ENCODE measurements at regions not wholly inside any gene's neighbourhood (a gene's known extent, or its start where the extent isn't known, plus 50 kb on each side); places are given as distances from the start of the nearest gene placed in this dataset.

GRCh38 chr7:21192657-21193056 is 235.2 kb upstream of the SP4 start:
- TF ChIP-seq CTCF (IDR thresholded peaks at IDR 0.05; ENCODE audit: low read depth, low read length): no peak
- H3K27me3 ChIP-seq (ENCODE audit: insufficient read depth, low read depth, severe bottlenecking): peaks cover 14% of the 10 kb centered on the region
- no peaks in the 10 kb centered on the region for H3K36me3 ChIP-seq
- no peak for DNase-seq
- no peak overlapping the region for H3K4me3 ChIP-seq (ENCODE audit: low read depth, low read length)
- H3K9me3 ChIP-seq (ENCODE audit: severe bottlenecking): no peaks in the 10 kb centered on the region
- no peak overlapping the region for H3K27ac ChIP-seq

- Histone ChIP-seq H3K9me3 (ENCODE audit: severe bottlenecking) (no peaks in the 10 kb centered on the region), H3K4me3 (ENCODE audit: low read depth, low read length) (no peak overlapping the region), H3K27ac (no peak overlapping the region), H3K27me3 (ENCODE audit: insufficient read depth, low read depth, severe bottlenecking) (peaks cover 17% of the 10 kb centered on the region), H3K36me3 (no peaks in the 10 kb centered on the region)
- DNase-seq: no peak
- no peak for TF ChIP-seq CTCF (IDR thresholded peaks at IDR 0.05; ENCODE audit: low read depth, low read length)
Observed at GRCh38 chr7:21193895-21194294, 234.0 kb upstream of the SP4 start.

GRCh38 chr7:21194936-21195335 is 232.9 kb upstream of the SP4 start:
- TF ChIP-seq CTCF (IDR thresholded peaks at IDR 0.05; ENCODE audit: low read depth, low read length): no peak
- no peak for DNase-seq
- H3K27ac ChIP-seq: no peak overlapping the region
- H3K36me3 ChIP-seq: no peaks in the 10 kb centered on the region
- no peak overlapping the region for H3K4me3 ChIP-seq (ENCODE audit: low read depth, low read length)
- H3K9me3 ChIP-seq (ENCODE audit: severe bottlenecking): no peaks in the 10 kb centered on the region
- H3K27me3 ChIP-seq (ENCODE audit: insufficient read depth, low read depth, severe bottlenecking): peaks cover 14% of the 10 kb centered on the region

GRCh38 chr7:21198921-21199320 is 229.0 kb upstream of the SP4 start:
- H3K27me3 ChIP-seq (ENCODE audit: insufficient read depth, low read depth, severe bottlenecking): peaks cover 13% of the 10 kb centered on the region
- TF ChIP-seq CTCF (IDR thresholded peaks at IDR 0.05; ENCODE audit: low read depth, low read length): no peak
- no peaks in the 10 kb centered on the region for H3K9me3 ChIP-seq (ENCODE audit: severe bottlenecking)
- H3K27ac ChIP-seq: no peak overlapping the region
- H3K4me3 ChIP-seq (ENCODE audit: low read depth, low read length): no peak overlapping the region
- no peak for DNase-seq
- no peaks in the 10 kb centered on the region for H3K36me3 ChIP-seq

GRCh38 chr7:21200503-21200902 is 227.4 kb upstream of the SP4 start:
- Histone ChIP-seq H3K4me3 (ENCODE audit: low read depth, low read length) (no peak overlapping the region), H3K27me3 (ENCODE audit: insufficient read depth, low read depth, severe bottlenecking) (peaks cover 13% of the 10 kb centered on the region), H3K27ac (no peak overlapping the region), H3K9me3 (ENCODE audit: severe bottlenecking) (no peaks in the 10 kb centered on the region), H3K36me3 (no peaks in the 10 kb centered on the region)
- no peak for TF ChIP-seq CTCF (IDR thresholded peaks at IDR 0.05; ENCODE audit: low read depth, low read length)
- no peak for DNase-seq

- no peaks in the 10 kb centered on the region for H3K9me3 ChIP-seq (ENCODE audit: severe bottlenecking)
- no peak overlapping the region for H3K27ac ChIP-seq
- H3K4me3 ChIP-seq (ENCODE audit: low read depth, low read length): no peak overlapping the region
- H3K27me3 ChIP-seq (ENCODE audit: insufficient read depth, low read depth, severe bottlenecking): peaks cover 8% of the 10 kb centered on the region
- no peak for TF ChIP-seq CTCF (IDR thresholded peaks at IDR 0.05; ENCODE audit: low read depth, low read length)
- DNase-seq: no peak
- no peaks in the 10 kb centered on the region for H3K36me3 ChIP-seq
Observed at GRCh38 chr7:21214657-21215056, 213.2 kb upstream of the SP4 start.

All from WERI-Rb-1 (cell line).